GM12865 (cell line): ENCODE measurements at regions not wholly inside any gene's neighbourhood (a gene's known extent, or its start where the extent isn't known, plus 50 kb on each side); places are given as distances from the start of the nearest gene placed in this dataset.
"Not testable (repeated sequence)": the region's sequence is repeated elsewhere in the genome, so short reads cannot be mapped to it uniquely, and the experiment has no call there.

ENCODE experiments used
- DNase-seq: peaks from one replicate; pipeline ENCODE4 v3.0.0; 2010; ENCODE audit warnings: low read depth
- H3K4me3 ChIP-seq: 2 replicates; pipeline ENCODE4 v1.5.1; 2011; ENCODE audit warnings: mild to moderate bottlenecking, low read depth, low read length, control low read depth
- CTCF ChIP-seq: IDR thresholded peaks from 2 replicates; pipeline ENCODE4 v1.5.1; 2011; ENCODE audit warnings: low read length, control low read depth, low read depth, inconsistent platforms; ENCODE audit not compliant: insufficient read depth; ENCODE audit errors: missing control alignments

GRCh38 chr3:144585408-144585807 is 613.8 kb downstream of the DIPK2A start:
- no peak overlapping the region for H3K4me3 ChIP-seq
- no peak for TF ChIP-seq CTCF
- peak; percentile 9 for DNase-seq

- DNase-seq, result no peak
- H3K4me3 ChIP-seq, result no peak overlapping the region
- TF ChIP-seq CTCF, result no peak
These were observed 614.3 kb downstream of the DIPK2A start for GRCh38 chr3:144585953-144586352.

GRCh38 chr3:144586382-144586781 is 614.8 kb downstream of the DIPK2A start:
- no peak overlapping the region for H3K4me3 ChIP-seq
- TF ChIP-seq CTCF, result no peak
- DNase-seq, result no peak

- no peak for TF ChIP-seq CTCF
- no peak overlapping the region for H3K4me3 ChIP-seq
- DNase-seq, result no peak
These were observed 619.2 kb downstream of the DIPK2A start for GRCh38 chr3:144590854-144591253.

- no peak for DNase-seq
- TF ChIP-seq CTCF, result no peak
- no peak overlapping the region for H3K4me3 ChIP-seq
These were observed 622.3 kb downstream of the DIPK2A start for GRCh38 chr3:144593881-144594280.

GRCh38 chr3:144620236-144620635 is 648.6 kb downstream of the DIPK2A start:
- not testable (repeated sequence) for DNase-seq, H3K4me3 ChIP-seq

GRCh38 chr3:144622845-144623244 is 651.2 kb downstream of the DIPK2A start:
- peak; percentile 7 for DNase-seq
- no peak overlapping the region for H3K4me3 ChIP-seq
- TF ChIP-seq CTCF, result no peak
